Activated B cell treated with CpG ODN at 0.5 μM for 24 hours (primary cell): ENCODE measurements at regions not wholly inside any gene's neighbourhood (a gene's known extent, or its start where the extent isn't known, plus 50 kb on each side); places are given as distances from the start of the nearest gene placed in this dataset.

Experiments
- ATAC-seq: fragments of 200-7000 bp; cut with Tn5 transposase; one replicate; pipeline ENCODE4 v1.10.0; 2021; ENCODE audit warnings: low read depth, mild to moderate bottlenecking, moderate library complexity
- CTCF ChIA-PET: fragments of 350-600 bp; sonication (Branson Sonifier 250); formaldehyde crosslinking; loops from one replicate; lab custom pipeline; 2021; ENCODE audit warnings: antibody characterized with exemption; lab: Charles Lee
- POLR2A ChIA-PET: fragments of 350-600 bp; sonication (Branson Sonifier 250); formaldehyde crosslinking; loops from one replicate; lab custom pipeline; 2021; ENCODE audit warnings: antibody characterized with exemption; lab: Charles Lee
- DNase-seq: peaks from one replicate; pipeline ENCODE4 v3.0.0; 2022
- H3K27ac Mint-ChIP-seq: one replicate; pipeline ENCODE4 v1.8.0; 2020; ENCODE audit warnings: mixed read lengths
- H3K27me3 Mint-ChIP-seq: one replicate; pipeline ENCODE4 v1.8.0; 2021; ENCODE audit warnings: mixed read lengths
- H3K36me3 Mint-ChIP-seq: one replicate; pipeline ENCODE4 v1.8.0; 2021; ENCODE audit warnings: low read depth, mixed read lengths
- H3K4me1 Mint-ChIP-seq: one replicate; pipeline ENCODE4 v1.8.0; 2021; ENCODE audit warnings: mixed read lengths
- H3K4me3 Mint-ChIP-seq: one replicate; pipeline ENCODE4 v1.8.0; 2020; ENCODE audit warnings: mild to moderate bottlenecking, mixed read lengths
- H3K9me3 Mint-ChIP-seq: one replicate; pipeline ENCODE4 v1.8.0; 2020; ENCODE audit warnings: mixed read lengths
- CTCF ChIP-seq: fragments of 200-600 bp; IDR thresholded peaks from one replicate; pipeline ENCODE4 v1.8.0; 2022; ENCODE audit warnings: antibody characterized with exemption, mild to moderate bottlenecking
- intact Hi-C: fragments of 100-400 bp; cut with micrococcal nuclease; formaldehyde crosslinking; loops from one replicate; pipeline ENCODE4 v1.15.1; 2024

DNA sequence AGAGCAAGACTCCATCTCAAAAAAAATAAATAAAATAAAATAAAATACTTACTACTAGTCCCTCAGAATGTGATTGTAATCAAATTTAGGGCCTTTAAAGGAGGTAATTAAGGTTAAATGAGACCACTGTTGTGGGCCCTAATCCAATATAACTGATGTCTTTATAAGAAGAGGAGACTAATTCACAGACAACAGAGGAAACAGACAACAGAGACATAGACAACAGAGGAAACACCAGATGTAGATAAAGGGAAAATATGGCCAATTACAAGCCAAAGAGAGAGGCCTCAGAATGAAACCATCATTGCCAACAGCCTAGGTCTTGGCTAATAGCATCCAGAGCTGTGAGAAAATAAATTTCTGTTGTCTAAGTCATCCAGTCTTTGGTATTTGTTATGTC, 669.0 kb upstream of the FOXG1 start:
- intact Hi-C loops = no loop called here
- ATAC-seq (no peak), DNase-seq (no peak)
- Mint-ChIP-seq H3K4me3 (no peak overlapping the region), H3K4me1 (no peaks in the 10 kb centered on the region), H3K27ac (no peak overlapping the region), H3K27me3 (no peaks in the 10 kb centered on the region), H3K36me3 (no peaks in the 10 kb centered on the region), H3K9me3 (peaks cover 2% of the 10 kb centered on the region)
- CTCF ChIA-PET = no interaction called here
- TF ChIP-seq CTCF = no peak
- POLR2A ChIA-PET = no interaction called here

DNA sequence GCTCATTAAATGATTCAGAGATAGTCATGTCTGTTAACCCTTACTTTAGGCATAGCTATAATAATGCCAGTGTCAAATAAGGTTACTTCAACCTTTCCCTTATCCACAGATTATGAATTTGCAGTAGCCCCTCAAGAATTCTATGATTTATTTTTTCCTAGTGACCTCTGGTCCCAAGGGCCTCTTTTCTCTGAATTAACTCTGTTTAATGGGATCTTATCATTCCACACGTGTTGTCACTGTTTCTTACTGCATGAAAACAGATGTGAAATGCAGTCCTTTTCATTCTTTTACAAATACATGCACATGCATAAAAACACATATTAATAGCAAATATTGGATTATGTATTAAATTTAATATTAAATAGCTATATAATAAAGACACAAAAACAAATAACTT, 667.7 kb upstream of the FOXG1 start:
- Mint-ChIP-seq H3K27me3 (no peaks in the 10 kb centered on the region), H3K4me3 (no peak overlapping the region), H3K36me3 (no peaks in the 10 kb centered on the region), H3K9me3 (peaks cover 2% of the 10 kb centered on the region), H3K4me1 (no peaks in the 10 kb centered on the region), H3K27ac (no peak overlapping the region)
- ChIA-PET CTCF (no interaction called here), POLR2A (no interaction called here)
- intact Hi-C loops = no loop called here
- no peak for TF ChIP-seq CTCF
- DNase-seq (no peak), ATAC-seq (no peak)

- Mint-ChIP-seq H3K36me3 (no peaks in the 10 kb centered on the region), H3K9me3 (peaks cover 5% of the 10 kb centered on the region), H3K27me3 (no peaks in the 10 kb centered on the region), H3K27ac (no peak overlapping the region), H3K4me3 (no peak overlapping the region), H3K4me1 (no peaks in the 10 kb centered on the region)
- ChIA-PET POLR2A (no interaction called here), CTCF (no interaction called here)
- TF ChIP-seq CTCF = no peak
- intact Hi-C loops = no loop called here
- DNase-seq (no peak), ATAC-seq (no peak)
These were observed 664.6 kb upstream of the FOXG1 start for GRCh38 chr14:28102001-28102400.

GRCh38 chr14:28102814-28103213, 663.8 kb upstream of the FOXG1 start:
- POLR2A ChIA-PET = no interaction called here
- no peak overlapping the region for H3K27ac Mint-ChIP-seq
- H3K36me3 Mint-ChIP-seq = no peaks in the 10 kb centered on the region
- no peaks in the 10 kb centered on the region for H3K27me3 Mint-ChIP-seq
- CTCF ChIA-PET = no interaction called here
- H3K4me3 Mint-ChIP-seq = no peak overlapping the region
- ATAC-seq (no peak), DNase-seq (no peak)
- peaks cover 6% of the 10 kb centered on the region for H3K9me3 Mint-ChIP-seq
- H3K4me1 Mint-ChIP-seq = no peaks in the 10 kb centered on the region
- no peak for TF ChIP-seq CTCF
- intact Hi-C loops = no loop called here

- no peak overlapping the region for H3K4me3 Mint-ChIP-seq
- ATAC-seq (no peak), DNase-seq (no peak)
- no peaks in the 10 kb centered on the region for H3K27me3 Mint-ChIP-seq
- ChIA-PET POLR2A (no interaction called here), CTCF (no interaction called here)
- no peaks in the 10 kb centered on the region for H3K4me1 Mint-ChIP-seq
- intact Hi-C loops = no loop called here
- H3K27ac Mint-ChIP-seq = no peak overlapping the region
- no peaks in the 10 kb centered on the region for H3K36me3 Mint-ChIP-seq
- peaks cover 7% of the 10 kb centered on the region for H3K9me3 Mint-ChIP-seq
- no peak for TF ChIP-seq CTCF
These were observed 653.3 kb upstream of the FOXG1 start for GRCh38 chr14:28113311-28113710.
